Adipocyte (in vitro differentiated cells): ENCODE measurements at regions not wholly inside any gene's neighbourhood (a gene's known extent, or its start where the extent isn't known, plus 50 kb on each side); places are given as distances from the start of the nearest gene placed in this dataset.
"Not testable (repeated sequence)": the region's sequence is repeated elsewhere in the genome, so short reads cannot be mapped to it uniquely, and the experiment has no call there.

Source experiments
- DNase-seq: peaks from one replicate; pipeline ENCODE4 v3.0.0-alpha.2; 2015; ENCODE audit warnings: low read depth
- H3K27me3 ChIP-seq: replicated peaks from 2 replicates; pipeline ENCODE4 v1.7.0; 2013; ENCODE audit warnings: mild to moderate bottlenecking, low read length, moderate library complexity; ENCODE audit not compliant: control insufficient read depth, insufficient read depth
- H3K36me3 ChIP-seq: 2 replicates; pipeline ENCODE4 v1.7.0; 2013; ENCODE audit warnings: low read length, mild to moderate bottlenecking, moderate library complexity; ENCODE audit not compliant: control insufficient read depth, insufficient read depth, severe bottlenecking
- H3K4me1 ChIP-seq: 2 replicates; pipeline ENCODE4 v1.7.0; 2013; ENCODE audit warnings: mild to moderate bottlenecking, low read length, moderate library complexity; ENCODE audit not compliant: control insufficient read depth, insufficient read depth
- H3K4me3 ChIP-seq: 2 replicates; pipeline ENCODE4 v1.7.0; 2013; ENCODE audit warnings: mild to moderate bottlenecking, low read length, moderate library complexity
- H3K9ac ChIP-seq: 2 replicates; pipeline ENCODE4 v1.7.0; 2013; ENCODE audit warnings: mild to moderate bottlenecking, low read length, moderate library complexity
- H3K9me3 ChIP-seq: 2 replicates; pipeline ENCODE4 v1.7.0; 2013; ENCODE audit warnings: mild to moderate bottlenecking, low read length, moderate library complexity; ENCODE audit not compliant: control insufficient read depth

DNA sequence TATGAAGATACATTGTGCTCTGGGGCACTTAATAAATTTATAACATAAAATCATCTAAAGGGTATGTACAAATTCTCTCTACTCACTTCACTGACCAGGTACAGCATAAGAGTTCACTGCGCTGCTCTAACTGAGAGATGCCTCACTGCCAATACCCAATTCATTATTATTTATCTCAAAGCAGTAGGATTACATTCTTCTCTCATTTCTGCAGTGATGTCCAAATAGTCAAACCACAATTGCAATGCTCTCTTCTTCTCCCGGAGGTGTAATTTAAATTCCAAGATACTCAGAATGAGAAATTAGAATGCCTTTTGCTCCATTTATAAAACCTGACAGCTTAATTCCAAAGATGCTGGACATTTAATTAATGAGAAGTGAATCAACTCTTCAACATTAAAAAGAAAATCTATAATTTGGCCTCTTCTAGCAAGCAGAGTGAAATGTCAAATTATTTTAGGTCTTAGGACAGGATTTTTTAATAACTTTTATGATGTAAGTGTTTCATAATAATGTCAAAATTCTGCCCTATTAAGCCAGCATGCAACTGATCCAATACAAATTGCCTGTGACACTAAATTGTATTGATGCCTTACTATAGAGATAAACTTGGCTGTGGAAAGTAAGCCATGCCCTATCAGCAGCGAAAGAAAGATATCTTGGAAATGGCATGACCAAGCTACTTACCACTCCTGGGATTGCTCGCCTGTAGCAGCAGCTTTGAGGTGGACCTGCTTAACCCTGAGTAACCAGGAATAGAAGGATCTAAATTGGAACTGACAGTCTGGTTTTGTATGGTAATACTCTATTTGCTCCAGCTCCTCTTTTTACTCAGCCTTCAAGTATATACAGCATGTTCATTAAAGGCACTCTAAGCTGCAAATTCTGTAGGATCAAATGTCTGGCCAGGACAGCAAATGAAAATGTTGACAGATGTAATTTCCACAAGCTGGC is 374.2 kb upstream of the TYRP1 start:
- Histone ChIP-seq H3K9me3 (no peaks in the 10 kb centered on the region), H3K9ac (no peak overlapping the region), H3K36me3 (no peaks in the 10 kb centered on the region), H3K27me3 (no peaks in the 10 kb centered on the region), H3K4me1 (peaks cover 4% of the 10 kb centered on the region), H3K4me3 (no peak overlapping the region)
- no peak for DNase-seq

- Histone ChIP-seq H3K9me3 (no peaks in the 10 kb centered on the region), H3K9ac (no peak overlapping the region)
- no peak for DNase-seq
Observed at GRCh38 chr9:12329623-12329985, 363.6 kb upstream of the TYRP1 start.

DNA sequence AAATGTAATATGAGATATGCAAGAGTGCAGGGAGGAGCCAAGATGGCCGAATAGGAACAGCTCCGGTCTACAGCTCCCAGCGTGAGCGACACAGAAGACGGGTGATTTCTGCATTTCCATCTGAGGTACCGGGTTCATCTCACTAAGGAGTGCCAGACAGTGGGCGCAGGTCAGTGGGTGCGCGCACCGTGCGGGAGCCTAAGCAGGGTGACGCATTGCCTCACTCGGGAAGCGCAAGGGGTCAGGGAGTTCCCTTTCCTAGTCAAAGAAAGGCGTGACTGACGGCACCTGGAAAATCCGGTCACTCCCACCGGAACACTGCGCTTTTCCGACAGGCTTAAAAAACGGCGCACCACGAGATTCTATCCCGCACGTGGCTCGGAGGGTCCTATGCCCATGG is 359.2 kb upstream of the TYRP1 start:
- not testable (repeated sequence) for H3K27me3 ChIP-seq, H3K4me1 ChIP-seq, H3K9me3 ChIP-seq, H3K36me3 ChIP-seq, H3K4me3 ChIP-seq, DNase-seq, H3K9ac ChIP-seq

More at GRCh38 chr9:12329623-12329985, 363.6 kb upstream of the TYRP1 start:
- no peak overlapping the region for H3K4me3 ChIP-seq
- H3K27me3 ChIP-seq = no peaks in the 10 kb centered on the region
- H3K4me1 ChIP-seq = no peaks in the 10 kb centered on the region
- no peaks in the 10 kb centered on the region for H3K36me3 ChIP-seq

DNA sequence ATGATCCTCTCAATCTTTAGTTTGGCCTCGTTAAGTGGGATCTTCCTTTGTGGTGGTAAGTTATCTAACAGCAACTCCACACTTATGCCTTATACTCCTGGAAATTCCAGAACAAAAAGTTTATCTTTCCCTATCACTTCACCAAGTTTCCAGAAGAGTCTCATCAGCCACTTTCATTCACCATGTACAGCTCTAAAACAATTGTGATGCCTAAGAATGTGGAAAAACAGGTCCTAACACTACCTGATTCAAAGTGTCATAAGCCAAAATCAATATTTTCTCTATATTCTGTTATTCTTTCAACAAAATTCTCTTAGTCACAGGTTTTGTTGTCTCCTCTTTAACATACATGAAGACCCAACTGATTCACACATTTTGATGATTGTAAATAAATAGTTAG is 342.4 kb upstream of the TYRP1 start:
- Histone ChIP-seq H3K9me3 (no peaks in the 10 kb centered on the region), H3K9ac (no peak overlapping the region), H3K4me1 (no peaks in the 10 kb centered on the region), H3K27me3 (no peaks in the 10 kb centered on the region), H3K4me3 (no peak overlapping the region), H3K36me3 (no peaks in the 10 kb centered on the region)
- DNase-seq = no peak

GRCh38 chr9:12351293-12352044 is 341.7 kb upstream of the TYRP1 start:
- no peaks in the 10 kb centered on the region for H3K9me3 ChIP-seq
- no peaks in the 10 kb centered on the region for H3K4me1 ChIP-seq
- DNase-seq = no peak

GRCh38 chr9:12352045-12352315 is 341.2 kb upstream of the TYRP1 start:
- no peak overlapping the region for H3K9ac ChIP-seq
- no peaks in the 10 kb centered on the region for H3K27me3 ChIP-seq
- H3K9me3 ChIP-seq = no peaks in the 10 kb centered on the region
- H3K4me1 ChIP-seq = no peaks in the 10 kb centered on the region
- no peak for DNase-seq
- no peaks in the 10 kb centered on the region for H3K36me3 ChIP-seq
- no peak overlapping the region for H3K4me3 ChIP-seq

More at GRCh38 chr9:12351293-12352044, 341.7 kb upstream of the TYRP1 start:
- Histone ChIP-seq H3K4me3 (no peak overlapping the region), H3K9ac (no peak overlapping the region), H3K27me3 (no peaks in the 10 kb centered on the region), H3K36me3 (no peaks in the 10 kb centered on the region)

- Histone ChIP-seq H3K27me3 (no peaks in the 10 kb centered on the region), H3K4me1 (no peaks in the 10 kb centered on the region), H3K4me3 (no peak overlapping the region), H3K9ac (no peak overlapping the region), H3K9me3 (no peaks in the 10 kb centered on the region), H3K36me3 (no peaks in the 10 kb centered on the region)
- DNase-seq = no peak
Observed at GRCh38 chr9:12363439-12363838, 329.7 kb upstream of the TYRP1 start.

DNA sequence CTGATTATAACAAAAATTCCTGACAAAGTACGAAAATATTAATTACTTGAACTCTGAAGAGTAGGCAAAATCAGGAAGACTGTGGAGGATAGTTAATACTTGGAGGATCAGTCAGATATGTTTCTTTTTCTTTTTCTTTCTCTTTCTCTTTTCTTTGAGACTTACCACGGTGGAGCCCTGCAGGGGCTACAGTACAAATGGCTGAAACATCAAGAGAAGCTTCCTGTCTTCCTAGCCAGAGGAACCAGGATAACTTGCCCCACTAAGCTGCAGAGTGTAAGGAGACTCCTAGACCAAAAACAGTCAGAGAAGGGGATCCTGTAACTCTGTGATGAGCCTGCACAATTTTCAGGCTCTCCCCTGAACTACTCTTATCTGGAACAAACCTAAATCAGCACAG is 324.6 kb upstream of the TYRP1 start:
- no peaks in the 10 kb centered on the region for H3K27me3 ChIP-seq
- H3K9me3 ChIP-seq = no peaks in the 10 kb centered on the region
- no peak overlapping the region for H3K9ac ChIP-seq
- H3K4me1 ChIP-seq = no peaks in the 10 kb centered on the region
- no peak overlapping the region for H3K4me3 ChIP-seq
- no peak for DNase-seq
- no peaks in the 10 kb centered on the region for H3K36me3 ChIP-seq

DNA sequence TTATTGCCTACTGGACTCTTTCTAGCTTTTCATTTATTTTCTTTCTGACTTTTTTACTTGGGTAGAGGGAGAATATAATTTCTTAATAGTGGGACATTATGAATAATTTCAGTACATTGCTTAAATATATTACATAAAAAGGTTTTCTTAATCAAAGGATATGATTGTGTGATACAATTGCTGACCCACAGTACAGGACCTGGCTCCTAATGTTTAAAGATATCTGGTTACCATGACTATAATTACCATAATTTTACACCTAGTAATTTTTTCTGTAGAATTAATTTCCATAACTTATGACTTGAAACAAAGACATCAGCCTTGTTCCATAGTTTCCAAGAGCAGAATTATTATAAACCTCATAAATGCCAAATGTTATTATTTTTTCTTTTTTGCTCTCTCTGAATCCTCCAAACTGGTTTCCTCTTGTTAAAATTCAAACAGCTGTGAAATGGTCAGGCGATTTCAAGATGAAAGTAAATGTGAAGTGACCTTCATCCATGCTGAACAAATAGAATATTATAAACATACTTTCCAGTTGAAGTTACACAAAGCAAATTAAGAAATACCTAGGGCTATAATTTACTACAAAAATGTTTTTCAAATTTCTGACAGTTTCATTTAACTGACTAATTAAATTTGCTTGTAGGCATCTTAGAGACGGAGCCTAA is 301.2 kb upstream of the TYRP1 start:
- H3K27me3 ChIP-seq = no peaks in the 10 kb centered on the region
- no peaks in the 10 kb centered on the region for H3K9me3 ChIP-seq
- no peak overlapping the region for H3K9ac ChIP-seq
- no peak for DNase-seq
- H3K4me1 ChIP-seq = no peaks in the 10 kb centered on the region
- no peaks in the 10 kb centered on the region for H3K36me3 ChIP-seq
- H3K4me3 ChIP-seq = no peak overlapping the region

DNA sequence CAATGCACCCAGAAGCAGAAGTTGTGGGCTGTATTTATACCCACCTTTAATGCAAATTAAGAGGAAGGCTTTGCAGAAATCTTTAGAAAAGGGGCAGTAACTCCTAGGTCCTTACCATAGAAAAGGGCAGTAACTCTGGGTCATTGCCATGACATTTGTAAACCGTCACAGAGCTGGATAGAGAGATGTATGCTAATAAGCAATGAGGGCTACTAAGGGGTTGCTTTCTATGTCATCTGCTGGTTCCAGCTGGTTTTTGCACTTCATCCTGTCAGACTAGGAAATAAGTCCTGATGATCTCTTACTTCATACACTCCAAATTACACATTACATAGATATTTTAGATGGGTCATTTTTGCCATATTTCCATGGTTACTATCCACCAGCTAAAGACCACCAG is 299.1 kb upstream of the TYRP1 start:
- H3K9ac ChIP-seq = no peak overlapping the region
- no peaks in the 10 kb centered on the region for H3K9me3 ChIP-seq
- H3K36me3 ChIP-seq = no peaks in the 10 kb centered on the region
- no peak for DNase-seq
- no peaks in the 10 kb centered on the region for H3K27me3 ChIP-seq
- H3K4me3 ChIP-seq = no peak overlapping the region
- H3K4me1 ChIP-seq = no peaks in the 10 kb centered on the region

- H3K4me3 ChIP-seq = no peak overlapping the region
- H3K27me3 ChIP-seq = no peaks in the 10 kb centered on the region
- no peaks in the 10 kb centered on the region for H3K4me1 ChIP-seq
- no peaks in the 10 kb centered on the region for H3K36me3 ChIP-seq
- no peak overlapping the region for H3K9ac ChIP-seq
- DNase-seq = peak; percentile 65
- H3K9me3 ChIP-seq = no peaks in the 10 kb centered on the region
Observed at GRCh38 chr9:12403721-12404120, 289.5 kb upstream of the TYRP1 start.
